ENCODE measurements at regions not wholly inside any gene's neighbourhood (a gene's known extent, or its start where the extent isn't known, plus 50 kb on each side); places are given as distances from the start of the nearest gene placed in this dataset.

- no peak for TF ChIP-seq POLR2AphosphoS5 (IDR thresholded peaks at IDR 0.05; ENCODE audit: low read depth, low read length)
- TF ChIP-seq ZFP41 (CRISPR knock-in tag; IDR thresholded peaks at IDR 0.05; ENCODE audit: borderline replicate concordance) = no peak
- no peak for TF ChIP-seq HNRNPK (IDR thresholded peaks at IDR 0.05; ENCODE audit: low read depth, low read length, poor library complexity, severe bottlenecking)
- TF ChIP-seq ZNF572 (CRISPR knock-in tag; IDR thresholded peaks at IDR 0.05) = no peak
Observed at GRCh38 chr16:52350031-52350642, 196.8 kb downstream of the TOX3 start.
